GM12872 (cell line): ENCODE measurements at regions not wholly inside any gene's neighbourhood (a gene's known extent, or its start where the extent isn't known, plus 50 kb on each side); places are given as distances from the start of the nearest gene placed in this dataset.

Source experiments
- CTCF ChIP-seq: IDR thresholded peaks from 3 replicates; pipeline ENCODE4 v1.5.1; 2011; ENCODE audit warnings: low read depth, mild to moderate bottlenecking, low read length, moderate library complexity; ENCODE audit not compliant: insufficient read depth

GRCh38 chr2:144241801-144242200, 278.1 kb downstream of the ZEB2 start:
- no peak for TF ChIP-seq CTCF

GRCh38 chr2:144240656-144241339, 279.1 kb downstream of the ZEB2 start:
- no peak for TF ChIP-seq CTCF

GRCh38 chr2:144239726-144240125, 280.2 kb downstream of the ZEB2 start:
- TF ChIP-seq CTCF: no peak

DNA sequence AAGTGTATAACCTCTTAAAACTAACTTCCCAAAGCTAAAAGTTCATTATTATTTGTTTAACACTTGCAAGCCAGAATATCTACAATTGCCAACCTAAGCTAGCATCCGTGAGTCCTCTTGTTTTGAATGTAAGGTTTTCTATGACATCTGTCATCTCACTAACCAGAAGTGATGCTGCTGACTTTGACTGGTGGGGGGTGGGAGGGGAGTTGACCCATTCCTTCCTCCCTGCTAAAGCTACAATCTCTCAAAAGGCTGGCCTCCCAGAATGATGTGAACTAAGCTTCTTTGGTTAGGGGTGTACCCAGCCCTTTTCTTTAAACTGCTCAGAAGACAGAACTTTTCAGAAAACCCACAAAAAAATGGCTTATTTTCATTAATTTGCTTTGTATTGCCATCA, 280.6 kb downstream of the ZEB2 start:
- TF ChIP-seq CTCF: no peak

GRCh38 chr2:144237830-144238627, 281.9 kb downstream of the ZEB2 start:
- no peak for TF ChIP-seq CTCF

DNA sequence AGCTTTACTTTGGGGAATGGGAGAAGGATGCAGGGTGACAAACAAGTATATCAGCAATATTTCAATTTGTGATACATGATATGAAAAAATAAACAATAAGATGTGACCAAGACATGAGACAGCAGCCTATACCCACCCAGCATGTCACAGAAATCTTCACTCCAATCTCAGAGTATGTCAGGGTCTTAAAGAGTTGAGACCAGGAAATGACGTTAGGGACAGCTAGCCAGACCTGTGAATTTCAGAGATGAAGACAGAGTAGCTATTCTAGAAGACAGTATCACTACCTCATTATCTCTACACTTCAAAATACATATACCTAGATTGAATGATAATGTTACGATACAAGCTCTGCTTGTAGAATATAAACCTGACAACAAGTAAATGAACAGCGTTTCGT, 282.8 kb downstream of the ZEB2 start:
- TF ChIP-seq CTCF: no peak

DNA sequence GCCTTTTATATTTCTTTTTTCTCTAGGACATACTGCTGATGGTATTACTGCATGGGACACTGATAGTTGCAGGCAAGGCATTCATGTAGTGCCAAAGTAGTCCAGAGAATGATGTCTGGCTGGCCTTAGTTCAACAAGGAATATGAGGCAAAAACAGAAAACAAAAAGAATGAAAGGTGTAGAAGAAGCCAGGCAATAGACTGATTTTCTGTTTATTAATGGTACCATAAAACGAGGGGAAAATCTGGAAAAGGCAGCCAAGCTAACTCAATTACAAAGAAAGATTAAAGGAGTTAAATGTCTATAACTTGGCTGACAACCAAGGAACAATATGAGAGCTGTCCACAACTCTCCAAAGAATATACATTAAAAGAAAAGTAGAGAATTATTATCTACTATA, 284.9 kb downstream of the ZEB2 start:
- TF ChIP-seq CTCF: no peak
